IgD-negative memory B cell (primary cell): ENCODE measurements at regions not wholly inside any gene's neighbourhood (a gene's known extent, or its start where the extent isn't known, plus 50 kb on each side); places are given as distances from the start of the nearest gene placed in this dataset.
A peak's percentile ranks its signal among the peaks of the same experiment; 100 is the strongest.

ENCODE experiments used
- H3K27ac Mint-ChIP-seq, 3 donors: one replicate each; pipeline ENCODE4 v1.8.0; 2020 to 2022; ENCODE audit warnings: mild to moderate bottlenecking in 3 of 3, mixed read lengths in 3 of 3, moderate library complexity in 1 of 3
- H3K27me3 Mint-ChIP-seq: one replicate; pipeline ENCODE4 v1.8.0; 2021; ENCODE audit warnings: mixed read lengths
- H3K36me3 Mint-ChIP-seq: one replicate; pipeline ENCODE4 v1.8.0; 2020; ENCODE audit warnings: mild to moderate bottlenecking, mixed read lengths
- H3K4me1 Mint-ChIP-seq, 3 donors: one replicate each; pipeline ENCODE4 v1.8.0; 2020 to 2022; ENCODE audit warnings: mixed read lengths in 3 of 3, mild to moderate bottlenecking in 1 of 3
- H3K4me3 Mint-ChIP-seq, 4 donors: one replicate each; pipeline ENCODE4 v1.8.0; 2020 to 2022; ENCODE audit warnings: mild to moderate bottlenecking in 4 of 4, mixed read lengths in 4 of 4, moderate library complexity in 3 of 4
- H3K9me3 Mint-ChIP-seq, 3 donors: one replicate each; pipeline ENCODE4 v1.8.0; 2020 to 2021; ENCODE audit warnings: mixed read lengths in 3 of 3, mild to moderate bottlenecking in 1 of 3

DNA sequence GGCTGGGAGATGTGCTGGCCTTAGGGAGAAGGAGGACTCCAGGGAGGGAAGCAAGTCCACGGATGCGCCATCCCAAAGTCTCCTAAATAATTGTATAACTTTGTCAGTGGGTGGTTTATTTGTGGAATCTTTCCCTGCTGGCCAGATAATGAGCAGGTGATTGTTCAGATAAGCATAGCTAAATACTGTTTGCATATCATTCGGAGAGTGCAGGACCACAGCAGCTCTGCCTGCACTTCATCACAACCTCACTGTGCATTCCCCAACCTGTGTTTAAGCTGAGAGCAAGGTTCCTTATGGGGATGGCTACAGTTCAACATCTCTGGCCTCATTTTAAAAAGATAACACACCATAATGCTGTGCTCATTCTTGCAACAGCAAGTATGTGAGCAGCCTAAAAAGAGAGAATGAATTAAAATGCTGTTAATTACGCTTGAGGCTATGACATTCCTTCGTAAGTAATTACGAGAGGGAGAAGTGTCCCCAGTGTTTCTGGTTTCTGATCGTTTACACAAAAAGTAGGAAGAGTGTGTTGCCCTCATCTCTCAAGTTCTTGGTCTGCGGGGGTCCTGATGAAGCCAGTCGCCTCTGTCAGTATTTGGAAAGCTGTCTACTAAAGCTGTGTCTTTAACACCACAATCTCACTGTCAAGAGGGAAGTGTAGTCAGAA lies 272.0 kb upstream of the RORA start:
- no peak overlapping the region for H3K4me3 Mint-ChIP-seq
- H3K27me3 Mint-ChIP-seq = peaks cover 7% of the 10 kb centered on the region
- H3K27ac Mint-ChIP-seq = no peak overlapping the region
- peaks cover 0 to 2% (median 0%) of the 10 kb centered on the region in 3 donors for H3K4me1 Mint-ChIP-seq
- no peaks in the 10 kb centered on the region for H3K36me3 Mint-ChIP-seq
- H3K9me3 Mint-ChIP-seq = peaks cover 0 to 2% (median 0%) of the 10 kb centered on the region in 3 donors

GRCh38 chr15:61500523-61500922 lies 271.4 kb upstream of the RORA start:
- peaks cover 7% of the 10 kb centered on the region for H3K27me3 Mint-ChIP-seq
- H3K9me3 Mint-ChIP-seq = peaks cover 0 to 2% (median 0%) of the 10 kb centered on the region in 3 donors
- H3K36me3 Mint-ChIP-seq = no peaks in the 10 kb centered on the region
- no peak overlapping the region for H3K4me3 Mint-ChIP-seq
- H3K4me1 Mint-ChIP-seq = peaks cover 0 to 2% (median 0%) of the 10 kb centered on the region in 3 donors
- H3K27ac Mint-ChIP-seq = no peak overlapping the region

DNA sequence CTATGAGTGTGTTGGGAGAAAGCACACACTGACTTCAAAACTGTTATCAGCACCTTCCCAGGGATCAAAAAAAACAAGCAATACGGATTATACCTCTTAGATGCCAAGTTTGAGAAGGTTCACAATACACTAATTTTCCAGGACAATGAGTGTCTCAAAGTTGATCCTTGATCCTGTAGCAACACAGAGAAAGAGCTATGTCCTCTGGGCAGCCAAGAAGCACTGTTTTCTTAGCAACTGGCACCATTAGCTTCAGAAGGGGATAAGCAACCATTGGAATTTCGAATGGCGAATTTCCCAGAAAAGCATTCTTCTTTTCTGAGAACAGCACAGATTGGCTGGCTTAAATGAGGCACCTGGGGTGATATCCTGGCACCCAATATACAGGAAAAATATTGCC lies 270.3 kb upstream of the RORA start:
- H3K9me3 Mint-ChIP-seq = peaks cover 0 to 2% (median 0%) of the 10 kb centered on the region in 3 donors
- H3K4me1 Mint-ChIP-seq = peaks cover 0 to 2% (median 0%) of the 10 kb centered on the region in 3 donors
- no peak overlapping the region for H3K4me3 Mint-ChIP-seq
- peaks cover 7% of the 10 kb centered on the region for H3K27me3 Mint-ChIP-seq
- no peak overlapping the region for H3K27ac Mint-ChIP-seq
- no peaks in the 10 kb centered on the region for H3K36me3 Mint-ChIP-seq

- Mint-ChIP-seq H3K27me3 (peaks cover 2% of the 10 kb centered on the region), H3K27ac (no peak overlapping the region), H3K36me3 (peaks cover 2% of the 10 kb centered on the region), H3K4me3 (no peak overlapping the region), H3K9me3 (peaks cover 0 to 9% (median 0%) of the 10 kb centered on the region in 3 donors), H3K4me1 (peaks cover 0 to 1% (median 0%) of the 10 kb centered on the region in 3 donors)
Measured at GRCh38 chr15:61489571-61489970, 260.5 kb upstream of the RORA start.

- no peak overlapping the region for H3K4me3 Mint-ChIP-seq
- H3K9me3 Mint-ChIP-seq = peaks cover 0 to 3% (median 0%) of the 10 kb centered on the region in 3 donors
- peaks cover 0 to 1% (median 0%) of the 10 kb centered on the region in 3 donors for H3K4me1 Mint-ChIP-seq
- no peak overlapping the region for H3K27ac Mint-ChIP-seq
- peaks cover 3% of the 10 kb centered on the region for H3K27me3 Mint-ChIP-seq
- H3K36me3 Mint-ChIP-seq = no peaks in the 10 kb centered on the region
Measured at GRCh38 chr15:61483599-61483998, 254.5 kb upstream of the RORA start.

DNA sequence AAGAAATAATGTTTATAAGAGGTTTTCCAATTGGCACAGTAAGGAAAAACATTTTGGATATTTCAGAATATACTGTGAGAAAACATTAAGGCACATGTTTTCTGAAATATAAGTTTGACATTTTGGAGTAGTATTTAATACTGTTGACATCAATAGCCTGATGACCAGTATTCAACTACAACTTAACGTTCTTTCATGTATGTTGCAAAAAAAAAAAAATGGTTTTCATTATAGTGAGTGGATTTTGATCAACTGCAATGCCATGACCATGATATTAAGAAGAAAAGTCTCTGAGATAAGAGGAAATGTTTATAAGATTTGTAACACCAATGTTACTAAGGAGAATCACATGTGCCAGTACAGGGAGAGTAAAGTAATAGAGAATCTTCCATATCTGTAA lies 252.8 kb upstream of the RORA start:
- Mint-ChIP-seq H3K9me3 (peaks cover 0 to 2% (median 2%) of the 10 kb centered on the region in 3 donors), H3K4me3 (no peak overlapping the region), H3K4me1 (no peaks in the 10 kb centered on the region), H3K27me3 (peaks cover 1% of the 10 kb centered on the region), H3K27ac (no peak overlapping the region), H3K36me3 (no peaks in the 10 kb centered on the region)

GRCh38 chr15:61480863-61481262 lies 251.8 kb upstream of the RORA start:
- Mint-ChIP-seq H3K27ac (peak overlapping the region in 1 of 3 donors; percentile 45), H3K9me3 (peaks cover 0 to 2% (median 2%) of the 10 kb centered on the region in 3 donors), H3K4me3 (no peak overlapping the region), H3K4me1 (no peaks in the 10 kb centered on the region), H3K27me3 (peaks cover 1% of the 10 kb centered on the region), H3K36me3 (no peaks in the 10 kb centered on the region)

DNA sequence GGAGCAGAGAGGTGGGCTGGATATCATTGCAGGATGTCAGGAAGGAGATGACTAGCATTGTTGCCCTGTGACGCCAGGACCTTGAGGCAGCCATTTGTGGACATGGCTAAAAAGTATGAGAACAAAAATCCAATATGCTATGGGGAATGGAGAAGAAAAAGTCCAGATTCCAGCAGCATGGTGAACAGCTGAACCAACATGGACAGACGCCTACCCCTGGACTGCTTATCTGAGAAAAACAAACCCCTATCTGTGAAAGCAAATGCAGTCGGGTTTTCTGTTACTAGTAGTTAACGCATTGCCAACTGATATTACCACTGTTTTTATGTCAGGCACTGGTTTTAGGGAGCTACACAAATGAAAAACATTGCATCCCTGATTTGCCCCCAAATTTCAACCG lies 251.2 kb upstream of the RORA start:
- Mint-ChIP-seq H3K4me1 (no peaks in the 10 kb centered on the region), H3K36me3 (no peaks in the 10 kb centered on the region), H3K27ac (no peak overlapping the region), H3K27me3 (peaks cover 1% of the 10 kb centered on the region), H3K4me3 (no peak overlapping the region), H3K9me3 (peaks cover 0 to 2% (median 2%) of the 10 kb centered on the region in 3 donors)

GRCh38 chr15:61479613-61480012 lies 250.5 kb upstream of the RORA start:
- H3K27me3 Mint-ChIP-seq = peaks cover 1% of the 10 kb centered on the region
- no peak overlapping the region for H3K27ac Mint-ChIP-seq
- peaks cover 0 to 2% (median 2%) of the 10 kb centered on the region in 3 donors for H3K9me3 Mint-ChIP-seq
- no peaks in the 10 kb centered on the region for H3K4me1 Mint-ChIP-seq
- H3K36me3 Mint-ChIP-seq = no peaks in the 10 kb centered on the region
- no peak overlapping the region for H3K4me3 Mint-ChIP-seq

DNA sequence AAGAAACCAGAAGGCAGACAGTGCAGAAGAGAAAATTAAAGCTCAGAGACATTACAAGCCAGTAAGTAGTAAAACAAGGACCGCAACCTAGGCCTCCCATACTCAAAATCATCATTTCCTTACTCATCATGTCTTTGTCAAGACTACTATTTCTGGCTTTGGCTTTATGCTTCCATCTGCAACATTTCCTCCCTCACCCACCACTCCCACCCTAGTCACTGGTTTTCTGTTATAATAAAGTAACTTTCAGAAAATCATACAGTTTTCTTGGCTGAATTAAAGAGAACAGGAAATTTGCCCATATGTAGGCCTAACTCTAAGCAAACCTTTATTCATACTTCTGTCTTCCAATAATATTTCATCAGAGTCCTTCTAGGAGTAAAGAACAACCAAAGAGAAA lies 247.6 kb upstream of the RORA start:
- Mint-ChIP-seq H3K36me3 (no peaks in the 10 kb centered on the region), H3K9me3 (peaks cover 0 to 2% (median 2%) of the 10 kb centered on the region in 3 donors), H3K27ac (no peak overlapping the region), H3K4me3 (no peak overlapping the region), H3K4me1 (no peaks in the 10 kb centered on the region), H3K27me3 (peaks cover 1% of the 10 kb centered on the region)

DNA sequence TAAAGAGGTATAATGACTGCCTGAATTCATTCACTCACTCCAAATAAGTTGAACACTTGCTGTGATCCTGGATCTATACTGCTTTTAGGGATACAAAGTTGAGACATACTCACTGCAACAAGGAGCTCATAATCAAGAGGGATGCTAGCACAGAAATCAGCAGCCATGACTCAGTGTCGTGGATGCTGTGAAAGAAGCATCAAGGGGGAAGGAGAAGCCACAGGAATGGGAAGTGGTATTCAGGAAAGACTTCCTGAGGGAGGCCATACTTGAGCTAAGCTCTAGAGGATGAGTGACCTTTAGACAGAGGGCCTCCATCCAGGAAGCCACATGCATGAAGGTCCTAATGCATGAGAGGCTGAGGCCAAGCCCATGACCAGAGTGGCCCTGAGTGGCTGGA lies 245.7 kb upstream of the RORA start:
- Mint-ChIP-seq H3K4me1 (no peaks in the 10 kb centered on the region), H3K27ac (no peak overlapping the region)

DNA sequence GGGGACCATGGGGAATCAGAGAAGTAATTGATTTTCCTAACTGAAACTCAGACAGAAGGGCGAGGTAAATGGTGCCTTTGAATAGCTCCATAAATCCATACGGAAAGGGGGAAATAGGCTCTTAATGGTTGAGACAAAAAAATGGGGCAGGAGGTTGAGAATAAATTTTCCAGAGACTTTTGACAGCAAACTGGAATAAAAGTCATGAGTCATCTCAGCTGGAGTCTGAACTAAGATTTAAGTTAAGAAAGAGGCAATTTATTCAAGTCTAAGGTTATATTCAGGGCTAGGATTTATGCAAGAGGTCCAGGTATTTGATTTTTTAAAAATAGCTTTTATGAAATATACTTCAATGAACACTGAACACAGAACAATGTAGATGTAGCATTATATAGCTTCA lies 238.7 kb upstream of the RORA start:
- Mint-ChIP-seq H3K27ac (no peak overlapping the region), H3K4me3 (no peak overlapping the region), H3K9me3 (no peaks in the 10 kb centered on the region), H3K27me3 (no peaks in the 10 kb centered on the region), H3K4me1 (no peaks in the 10 kb centered on the region), H3K36me3 (no peaks in the 10 kb centered on the region)

More for the DNA sequence above, 245.7 kb upstream of the RORA start:
- Mint-ChIP-seq H3K9me3 (peaks cover 0 to 2% (median 2%) of the 10 kb centered on the region in 3 donors), H3K27me3 (no peaks in the 10 kb centered on the region), H3K36me3 (no peaks in the 10 kb centered on the region), H3K4me3 (no peak overlapping the region)

DNA sequence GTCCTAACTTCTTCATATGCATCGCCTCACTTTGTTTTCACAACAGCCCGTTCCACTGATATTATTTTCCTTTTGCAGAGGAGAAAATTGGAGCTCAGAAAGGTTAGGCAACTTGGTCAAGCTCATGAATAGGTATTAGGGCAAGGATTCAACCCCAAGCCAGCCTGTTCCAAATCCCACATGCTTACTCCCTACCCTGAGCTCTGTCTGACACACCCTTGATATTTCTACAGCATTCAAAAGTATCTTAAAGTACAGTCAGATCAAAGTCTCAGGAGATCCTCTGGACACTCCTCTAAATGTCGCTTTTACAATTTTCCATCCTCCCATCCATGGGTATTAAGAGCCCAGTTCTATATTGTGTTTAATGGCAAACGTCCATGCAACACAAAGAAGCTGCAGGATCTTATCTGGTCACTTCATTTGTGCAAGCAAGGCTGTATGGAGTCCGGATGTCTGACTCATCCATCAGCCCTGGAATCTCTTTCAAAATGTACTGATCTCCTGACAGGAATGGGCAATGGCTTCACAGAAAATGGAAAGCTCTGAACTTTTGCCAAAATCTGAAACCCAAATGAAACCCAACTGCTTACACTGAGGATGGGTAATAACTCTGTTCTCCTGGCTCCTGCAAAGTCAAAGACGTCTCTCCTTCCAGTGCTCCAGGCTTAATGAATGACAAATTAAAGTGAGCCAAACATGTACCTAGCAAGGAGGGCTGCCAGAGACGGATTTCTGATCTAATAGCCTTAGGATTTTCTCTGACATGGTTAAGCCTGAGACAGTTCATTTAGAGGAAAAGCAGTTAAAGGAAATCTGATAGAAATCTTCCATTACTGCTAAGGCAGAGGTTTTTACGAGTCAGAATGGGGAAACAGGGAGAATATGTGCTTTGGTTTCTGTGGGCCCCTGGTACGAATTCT lies 230.9 kb upstream of the RORA start:
- peaks cover 4% of the 10 kb centered on the region for H3K27me3 Mint-ChIP-seq
- peaks cover 0 to 3% (median 0%) of the 10 kb centered on the region in 3 donors for H3K9me3 Mint-ChIP-seq
- no peak overlapping the region for H3K4me3 Mint-ChIP-seq
- no peak overlapping the region for H3K27ac Mint-ChIP-seq
- H3K4me1 Mint-ChIP-seq = peaks cover 0 to 2% (median 0%) of the 10 kb centered on the region in 3 donors
- peaks cover 1% of the 10 kb centered on the region for H3K36me3 Mint-ChIP-seq

DNA sequence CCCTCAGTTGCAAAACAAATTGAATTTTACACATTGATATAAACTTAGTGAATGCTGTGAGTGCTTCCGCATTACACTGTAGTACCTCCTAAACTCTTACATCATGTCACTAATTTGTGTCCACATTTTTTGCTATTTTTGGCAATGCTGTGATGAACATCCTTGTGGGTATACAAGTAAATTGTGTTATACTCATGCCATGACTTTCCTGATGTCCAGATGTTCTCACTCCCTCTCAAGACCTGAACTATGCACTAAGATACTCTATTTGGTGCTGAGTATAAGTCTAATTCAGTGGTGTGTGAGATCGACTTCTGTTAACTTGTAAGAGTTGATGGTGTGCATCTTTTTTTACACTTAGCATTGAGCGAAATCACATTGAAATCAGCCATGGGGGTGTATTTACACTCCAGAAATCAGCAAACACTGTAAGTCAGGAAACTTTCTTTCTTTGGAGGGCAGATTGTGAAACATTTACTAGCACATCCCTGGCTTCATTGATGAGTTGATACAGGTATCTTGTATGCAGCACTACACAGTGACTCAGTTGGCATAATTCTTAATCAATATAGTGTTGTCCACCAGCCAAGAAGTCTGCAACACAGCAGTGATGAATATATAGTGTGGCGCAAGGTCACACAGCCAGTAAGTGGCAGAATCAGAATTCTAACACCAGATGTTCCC lies 228.1 kb upstream of the RORA start:
- Mint-ChIP-seq H3K4me1 (peaks cover 0 to 2% (median 0%) of the 10 kb centered on the region in 3 donors), H3K4me3 (no peak overlapping the region), H3K27me3 (peaks cover 4% of the 10 kb centered on the region), H3K27ac (no peak overlapping the region), H3K9me3 (peaks cover 2 to 9% (median 8%) of the 10 kb centered on the region in 3 donors), H3K36me3 (peaks cover 1% of the 10 kb centered on the region)

DNA sequence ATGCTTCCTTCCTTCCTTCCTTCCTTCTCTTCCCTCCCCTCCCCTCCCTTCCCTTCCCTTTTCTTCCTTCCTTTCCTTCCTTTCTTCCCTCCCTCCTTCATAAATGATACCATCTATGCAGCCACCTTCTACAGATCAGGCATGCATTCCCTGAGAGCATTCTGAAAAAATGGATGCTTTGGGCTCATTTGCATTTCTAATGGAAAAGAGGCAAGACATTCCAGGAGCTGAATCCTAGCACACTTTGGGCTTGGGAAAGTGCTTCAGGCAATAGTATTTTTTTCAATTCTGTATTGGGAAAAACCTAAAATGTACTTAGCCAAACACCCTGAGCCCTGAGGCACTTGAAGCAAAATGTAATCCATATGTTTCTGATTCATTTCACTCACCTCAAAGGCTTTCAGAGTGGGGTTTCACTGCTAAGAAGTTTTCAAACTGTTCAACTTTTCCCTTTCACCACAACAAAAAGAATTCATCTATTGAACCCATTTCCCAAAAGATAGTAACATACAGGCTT lies 220.1 kb upstream of the RORA start:
- Mint-ChIP-seq H3K9me3 (peaks cover 2 to 9% (median 6%) of the 10 kb centered on the region in 3 donors), H3K27me3 (no peaks in the 10 kb centered on the region), H3K4me1 (no peaks in the 10 kb centered on the region), H3K27ac (no peak overlapping the region), H3K36me3 (no peaks in the 10 kb centered on the region), H3K4me3 (no peak overlapping the region)
